NCI-H2171 treated with DMSO at 0.1 percent for 48 hours (cell line): ENCODE measurements at regions not wholly inside any gene's neighbourhood (a gene's known extent, or its start where the extent isn't known, plus 50 kb on each side); places are given as distances from the start of the nearest gene placed in this dataset.

ENCODE experiments used
- DNase-seq: peaks from one replicate; lab custom pipeline; 2025; lab: John Stamatoyannopoulos, UW

GRCh38 chr2:2828774-2829368 is 497.8 kb upstream of the MYT1L start:
- peak; percentile 37 for DNase-seq

- no peak for DNase-seq
Measured at GRCh38 chr2:2827761-2828221, 496.7 kb upstream of the MYT1L start.

GRCh38 chr2:2827046-2827636 is 496.1 kb upstream of the MYT1L start:
- DNase-seq, result no peak

GRCh38 chr2:2826621-2827020 is 495.5 kb upstream of the MYT1L start:
- DNase-seq, result no peak

- DNase-seq, result no peak
Measured at GRCh38 chr2:2826209-2826551, 495.1 kb upstream of the MYT1L start.

GRCh38 chr2:2825516-2826208 is 494.6 kb upstream of the MYT1L start:
- DNase-seq, result peak; percentile 23

- no peak for DNase-seq
Measured at GRCh38 chr2:2825062-2825461, 494.0 kb upstream of the MYT1L start.

GRCh38 chr2:2824588-2824987 is 493.5 kb upstream of the MYT1L start:
- DNase-seq, result peak; percentile 71

GRCh38 chr2:2823061-2823753 is 492.1 kb upstream of the MYT1L start:
- no peak for DNase-seq

- DNase-seq, result no peak
Measured at GRCh38 chr2:2822143-2822542, 491.1 kb upstream of the MYT1L start.

- DNase-seq, result no peak
Measured at GRCh38 chr2:2812648-2813047, 481.6 kb upstream of the MYT1L start.

- no peak for DNase-seq
Measured at GRCh38 chr2:2812117-2812516, 481.0 kb upstream of the MYT1L start.

- no peak for DNase-seq
Measured at GRCh38 chr2:2810504-2810903, 479.4 kb upstream of the MYT1L start.

- DNase-seq, result no peak
Measured at GRCh38 chr2:2809771-2810170, 478.7 kb upstream of the MYT1L start.

- no peak for DNase-seq
Measured at GRCh38 chr2:2808551-2809058, 477.5 kb upstream of the MYT1L start.

- DNase-seq, result no peak
Measured at GRCh38 chr2:2806711-2807110, 475.6 kb upstream of the MYT1L start.

- no peak for DNase-seq
Measured at GRCh38 chr2:2805263-2805662, 474.2 kb upstream of the MYT1L start.

GRCh38 chr2:2804528-2804927 is 473.5 kb upstream of the MYT1L start:
- DNase-seq, result no peak

- no peak for DNase-seq
Measured at GRCh38 chr2:2801458-2801857, 470.4 kb upstream of the MYT1L start.

GRCh38 chr2:2800697-2801096 is 469.6 kb upstream of the MYT1L start:
- no peak for DNase-seq

GRCh38 chr2:2800001-2800400 is 468.9 kb upstream of the MYT1L start:
- no peak for DNase-seq

- DNase-seq, result no peak
Measured at GRCh38 chr2:2799151-2799697, 468.1 kb upstream of the MYT1L start.

- no peak for DNase-seq
Measured at GRCh38 chr2:2798337-2798736, 467.3 kb upstream of the MYT1L start.
